IMR-90 (cell line): ENCODE measurements at regions not wholly inside any gene's neighbourhood (a gene's known extent, or its start where the extent isn't known, plus 50 kb on each side); places are given as distances from the start of the nearest gene placed in this dataset.

Source experiments
- BHLHE40 ChIP-seq: fragments of 150-350 bp; IDR thresholded peaks from 2 replicates; pipeline ENCODE4 v1.6.1; 2016; ENCODE audit warnings: mild to moderate bottlenecking, low read depth, low read length
- CTCF ChIP-seq: conservative IDR thresholded peaks from 2 replicates; pipeline ENCODE4 v1.5.1; 2012; ENCODE audit warnings: mild to moderate bottlenecking, low read depth, low read length, improper control_type of control experiment
- ELK1 ChIP-seq: fragments of 150-350 bp; IDR thresholded peaks from 2 replicates; pipeline ENCODE4 v1.6.1; 2016; ENCODE audit warnings: low read depth, mild to moderate bottlenecking, low read length, moderate library complexity, borderline replicate concordance
- MXI1 ChIP-seq: IDR thresholded peaks from 2 replicates; pipeline ENCODE4 v1.6.1; 2012; ENCODE audit warnings: low read depth, mild to moderate bottlenecking, low read length, moderate library complexity, borderline replicate concordance
- POLR2A ChIP-seq: IDR thresholded peaks from 2 replicates; pipeline ENCODE4 v1.6.1; 2012; ENCODE audit warnings: mild to moderate bottlenecking, low read depth, low read length
- RAD21 ChIP-seq: IDR thresholded peaks from 2 replicates; pipeline ENCODE4 v1.6.1; 2012; ENCODE audit warnings: low read length, improper control_type of control experiment
- RFX5 ChIP-seq: IDR thresholded peaks from 2 replicates; pipeline ENCODE4 v1.8.0; 2012; ENCODE audit warnings: low read depth, mild to moderate bottlenecking, low read length, moderate library complexity
- SMC3 ChIP-seq: fragments of 150-350 bp; IDR thresholded peaks from 2 replicates; pipeline ENCODE4 v1.6.1; 2016; ENCODE audit warnings: low read depth, mild to moderate bottlenecking, antibody characterized with exemption, low read length, moderate library complexity
- USF2 ChIP-seq: fragments of 150-350 bp; IDR thresholded peaks from 2 replicates; pipeline ENCODE4 v1.6.1; 2017; ENCODE audit warnings: mild to moderate bottlenecking, antibody characterized with exemption, low read length, low read depth

- TF ChIP-seq CTCF (no peak), USF2 (no peak), POLR2A (no peak), RAD21 (no peak), SMC3 (no peak), MXI1 (no peak), ELK1 (no peak), RFX5 (no peak), BHLHE40 (no peak)
Observed at GRCh38 chr13:40024967-40025714, 369.7 kb downstream of the COG6 start.
